Right lobe of liver (tissue), 4 donors: ENCODE measurements at regions not wholly inside any gene's neighbourhood (a gene's known extent, or its start where the extent isn't known, plus 50 kb on each side); places are given as distances from the start of the nearest gene placed in this dataset.

Source experiments
- CTCF ChIP-seq, 4 donors: fragments of 200-600 bp in 3 of 4; fragments of 450-650 bp in 1 of 4; IDR thresholded peaks; one replicate each; pipeline versions ENCODE4 v1.5.1 to v1.8.0; 2016 to 2022; ENCODE audit warnings: antibody characterized with exemption in 4 of 4, mild to moderate bottlenecking in 2 of 4
- POLR2A ChIP-seq: fragments of 450-650 bp; IDR thresholded peaks from one replicate; pipeline ENCODE4 v1.6.1; 2017; ENCODE audit warnings: antibody characterized with exemption, mild to moderate bottlenecking
- donor health status: DM: no; HTN: no; CAD: no.
- donor health status: DM: no; HTN: no; CAD: no.
- donor health status: DM: no; HTN: yes; CAD: no.

GRCh38 chr1:101455166-101455565, 218.3 kb downstream of the S1PR1 start:
- TF ChIP-seq CTCF (IDR thresholded peaks at IDR 0.05): no peak
- TF ChIP-seq POLR2A: no peak
